ENCODE measurements at regions not wholly inside any gene's neighbourhood (a gene's known extent, or its start where the extent isn't known, plus 50 kb on each side); places are given as distances from the start of the nearest gene placed in this dataset.
A peak's percentile ranks its signal among the peaks of the same experiment; 100 is the strongest.

DNA sequence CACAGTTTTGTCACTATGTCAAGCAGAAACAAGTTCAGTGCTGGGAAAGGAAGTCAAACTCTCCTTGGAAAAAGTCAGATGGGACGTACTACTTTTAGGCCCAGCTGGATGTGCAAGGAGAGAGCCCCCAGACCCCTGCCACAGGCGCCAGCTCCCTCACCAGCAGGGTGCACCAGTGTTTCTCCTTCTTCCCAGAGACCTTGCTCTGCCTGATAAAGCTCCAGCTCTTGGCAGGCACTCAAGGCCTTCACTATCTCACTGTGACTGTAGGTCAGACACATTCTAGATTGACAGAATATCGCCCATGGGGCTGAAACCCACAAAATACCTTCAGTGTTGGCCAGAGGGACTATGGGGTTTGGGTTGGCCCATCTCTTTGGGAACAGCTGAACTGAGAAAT is 54.8 kb upstream of the CHRNB4 start:
- no peak for DNase-seq (ENCODE audit: extremely low spot score, unreplicated experiment)
- no peaks in the 10 kb centered on the region for H3K9me3 Mint-ChIP-seq
- H3K4me3 Mint-ChIP-seq: no peak overlapping the region
- H3K36me3 Mint-ChIP-seq: no peaks in the 10 kb centered on the region
- TF ChIP-seq CTCF (conservative IDR thresholded peaks at IDR 0.05): no peak
- peaks cover 23% of the 10 kb centered on the region for H3K4me1 Mint-ChIP-seq (ENCODE audit: unreplicated experiment)
- no peak overlapping the region for H3K27ac Mint-ChIP-seq
- H3K27me3 Mint-ChIP-seq: peaks cover 5% of the 10 kb centered on the region

GRCh38 chr15:78695046-78695671 is 54.1 kb upstream of the CHRNB4 start:
- peak; percentile 25 for DNase-seq (ENCODE audit: extremely low spot score, unreplicated experiment)
- Mint-ChIP-seq H3K9me3 (no peaks in the 10 kb centered on the region), H3K27ac (no peak overlapping the region), H3K27me3 (peaks cover 5% of the 10 kb centered on the region), H3K4me1 (ENCODE audit: unreplicated experiment) (peaks cover 23% of the 10 kb centered on the region), H3K4me3 (no peak overlapping the region), H3K36me3 (no peaks in the 10 kb centered on the region)
- no peak for TF ChIP-seq CTCF (conservative IDR thresholded peaks at IDR 0.05)

GRCh38 chr15:78691851-78692421 is 50.9 kb upstream of the CHRNB4 start:
- Mint-ChIP-seq H3K36me3 (no peaks in the 10 kb centered on the region), H3K27me3 (peaks cover 5% of the 10 kb centered on the region), H3K4me3 (no peak overlapping the region), H3K4me1 (ENCODE audit: unreplicated experiment) (peaks cover 31% of the 10 kb centered on the region), H3K9me3 (no peaks in the 10 kb centered on the region), H3K27ac (no peak overlapping the region)
- TF ChIP-seq CTCF (conservative IDR thresholded peaks at IDR 0.05): no peak
- DNase-seq (ENCODE audit: extremely low spot score, unreplicated experiment): no peak

DNA sequence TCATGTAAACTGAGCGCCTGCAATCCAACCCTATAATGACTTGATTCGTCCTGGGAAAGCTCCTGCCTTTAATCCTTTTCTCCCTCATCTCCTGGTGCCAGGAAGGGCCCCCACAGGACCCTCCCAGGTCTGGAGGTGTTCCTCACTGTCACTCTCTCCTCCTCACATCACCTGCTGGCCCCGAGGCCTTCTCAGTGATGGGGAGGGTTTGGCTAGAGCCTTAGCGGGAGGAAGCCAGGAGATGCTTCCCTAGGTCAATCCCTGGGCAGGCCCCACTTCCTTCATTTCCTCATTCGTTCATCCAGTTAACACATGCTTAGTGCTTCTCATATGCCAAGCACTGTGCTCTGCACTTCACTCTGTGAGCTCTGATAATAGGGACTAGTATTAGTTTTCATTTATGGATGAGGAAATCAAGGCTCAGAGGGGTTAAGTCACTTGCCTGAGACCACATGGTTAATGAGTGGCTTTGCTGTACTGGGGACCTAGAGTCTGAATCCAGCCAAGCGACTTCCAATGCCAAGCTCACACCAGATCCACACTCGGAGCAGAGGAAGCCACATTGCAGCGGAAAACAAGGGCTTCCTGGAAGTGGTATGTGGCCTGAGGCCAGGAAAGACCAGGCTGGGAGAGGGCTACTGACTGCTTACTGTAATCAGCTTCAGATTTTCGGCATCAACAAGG is 50.3 kb upstream of the CHRNB4 start:
- no peak for DNase-seq (ENCODE audit: extremely low spot score, unreplicated experiment)
- Mint-ChIP-seq H3K4me3 (no peak overlapping the region), H3K4me1 (ENCODE audit: unreplicated experiment) (peaks cover 33% of the 10 kb centered on the region), H3K27me3 (peaks cover 5% of the 10 kb centered on the region), H3K36me3 (no peaks in the 10 kb centered on the region), H3K9me3 (no peaks in the 10 kb centered on the region), H3K27ac (no peak overlapping the region)
- TF ChIP-seq CTCF (conservative IDR thresholded peaks at IDR 0.05): no peak

Measured in type B pancreatic cell (in vitro differentiated cells).